GM12878 (cell line): ENCODE measurements at regions not wholly inside any gene's neighbourhood (a gene's known extent, or its start where the extent isn't known, plus 50 kb on each side); places are given as distances from the start of the nearest gene placed in this dataset.

Source experiments
- ATAC-seq: fragments of 200-7000 bp; cut with Tn5 transposase; 3 replicates; pipeline ENCODE4 v1.9.1; 2020; ENCODE audit warnings: mild to moderate bottlenecking, moderate library complexity
- BruUV-seq: library from RNA; stranded (reverse); fragments of 400-500 nt; replicated peaks from 2 replicates; lab custom pipeline; 2021; lab: Mats Ljungman, UMichigan
- CTCF ChIA-PET: fragments of 300-600 bp; sonication (Branson Sonifier 250); formaldehyde crosslinking; extraction: SDS; loops from one replicate; lab custom pipeline; 2021; ENCODE audit warnings: inconsistent platforms; lab: Yijun Ruan, JAX
- POLR2A ChIA-PET: fragments of 350-600 bp; formaldehyde crosslinking; extraction: SDS; loops from one replicate; lab custom pipeline; 2021; ENCODE audit warnings: inconsistent platforms; lab: Charles Lee
- RAD21 ChIA-PET: fragments of 300-600 bp; sonication (Branson Sonifier 250); formaldehyde crosslinking; loops from one replicate; lab custom pipeline; 2023; ENCODE audit warnings: antibody characterized with exemption; ENCODE audit not compliant: unreplicated experiment; lab: Charles Lee
- SMC1A ChIA-PET: fragments of 300-600 bp; sonication (Branson Sonifier 250); formaldehyde crosslinking; loops from one replicate; lab custom pipeline; 2023; ENCODE audit not compliant: unreplicated experiment, uncharacterized antibody; lab: Charles Lee
- DNase-seq: peaks from one replicate; pipeline ENCODE4 v3.0.0-alpha.2; 2011; ENCODE audit warnings: low read depth, low spot score
- FAIRE-seq: peaks from 3 replicates; lab custom pipeline; 2011; peaks lifted over from hg19 to GRCh38; lab: Jason Lieb, UNC
- H2AFZ ChIP-seq: 2 replicates; pipeline ENCODE4 v1.6.0; 2011; ENCODE audit warnings: low read depth, low read length, control low read depth; ENCODE audit not compliant: control insufficient read depth
- H3K27ac ChIP-seq: 2 replicates; pipeline ENCODE4 v1.5.1; 2011; ENCODE audit warnings: control low read depth; ENCODE audit not compliant: control insufficient read depth, insufficient read depth
- H3K27me3 ChIP-seq, 2 experiments: replicated peaks in 1 of 2; 2 replicates each; pipeline versions ENCODE4 v1.6.0 to v1.6.1; 2011; ENCODE audit warnings: low read length in 1 of 2; ENCODE audit not compliant: control insufficient read depth in 2 of 2, insufficient read depth in 2 of 2
- H3K36me3 ChIP-seq, 2 experiments: 2 replicates each; pipeline ENCODE4 v1.5.1; 2011; ENCODE audit warnings: low read length in 1 of 2; ENCODE audit not compliant: control insufficient read depth in 2 of 2, insufficient read depth in 2 of 2
- H3K4me1 ChIP-seq: 2 replicates; pipeline ENCODE4 v1.6.1; 2011; ENCODE audit warnings: mild to moderate bottlenecking, low read length, moderate library complexity, mixed read lengths; ENCODE audit not compliant: control insufficient read depth, insufficient read depth
- H3K4me2 ChIP-seq: 2 replicates; pipeline ENCODE4 v1.6.0; 2011; ENCODE audit warnings: control low read depth; ENCODE audit not compliant: control insufficient read depth, insufficient read depth
- H3K4me3 ChIP-seq: fragments of 200-600 bp; sonication (generic); 2 replicates; pipeline ENCODE4 v1.5.1; 2016
- H3K79me2 ChIP-seq: 2 replicates; pipeline ENCODE4 v1.6.0; 2011; ENCODE audit warnings: low read length; ENCODE audit not compliant: control insufficient read depth, insufficient read depth
- H3K9ac ChIP-seq: 2 replicates; pipeline ENCODE4 v1.8.0; 2011; ENCODE audit warnings: low read length, control low read depth, mixed read lengths; ENCODE audit not compliant: control insufficient read depth, insufficient read depth
- H3K9me3 ChIP-seq: replicated peaks from 3 replicates; pipeline ENCODE4 v1.5.1; 2011; ENCODE audit warnings: mild to moderate bottlenecking, low read length; ENCODE audit not compliant: control insufficient read depth, insufficient read depth
- H4K20me1 ChIP-seq: 2 replicates; pipeline ENCODE4 v1.6.0; 2011; ENCODE audit not compliant: control insufficient read depth, insufficient read depth
- CHD1 ChIP-seq: IDR thresholded peaks from 2 replicates; pipeline ENCODE4 v1.6.1; 2012; ENCODE audit warnings: low read depth, low read length, improper control_type of control experiment
- DPF2 ChIP-seq: fragments of 450-650 bp; IDR thresholded peaks from 2 replicates; pipeline ENCODE4 v1.6.1; 2017; ENCODE audit warnings: mild to moderate bottlenecking
- ETV6 ChIP-seq, 2 experiments: fragments of 450-650 bp in 1 of 2; IDR thresholded peaks in 1 of 2; conservative IDR thresholded peaks in 1 of 2; 2 replicates each; pipeline ENCODE4 v1.6.1; 2014; ENCODE audit warnings: antibody characterized with exemption in 1 of 2, borderline replicate concordance in 1 of 2, low read depth in 1 of 2, mild to moderate bottlenecking in 1 of 2, moderate library complexity in 1 of 2
- NR2C1 ChIP-seq: fragments of 450-650 bp; IDR thresholded peaks from 2 replicates; pipeline ENCODE4 v1.6.1; 2017; ENCODE audit warnings: antibody characterized with exemption, mild to moderate bottlenecking, moderate library complexity
- POLR2A ChIP-seq: IDR thresholded peaks from 2 replicates; pipeline ENCODE4 v1.6.1; 2011; ENCODE audit warnings: low read depth, mild to moderate bottlenecking, low read length
- RAD51 ChIP-seq: fragments of 450-650 bp; IDR thresholded peaks from 2 replicates; pipeline ENCODE4 v1.6.1; 2016; ENCODE audit warnings: moderate library complexity, mild to moderate bottlenecking, inconsistent platforms
- SMAD1 ChIP-seq: fragments of 450-650 bp; IDR thresholded peaks from 2 replicates; pipeline ENCODE4 v1.6.1; 2018; ENCODE audit warnings: mild to moderate bottlenecking, low read depth; ENCODE audit not compliant: partially characterized antibody
- SRF ChIP-seq, 2 experiments: IDR thresholded peaks; 2 replicates each; pipeline ENCODE4 v1.6.1; 2011; ENCODE audit warnings: low read depth in 2 of 2, low read length in 2 of 2, mild to moderate bottlenecking in 1 of 2, moderate library complexity in 1 of 2
- TCF12 ChIP-seq: IDR thresholded peaks from 2 replicates; pipeline ENCODE4 v1.6.1; 2011; ENCODE audit warnings: low read depth, mild to moderate bottlenecking, low read length
- USF1 ChIP-seq: IDR thresholded peaks from 2 replicates; pipeline ENCODE4 v1.6.1; 2011; ENCODE audit warnings: borderline replicate concordance, low read depth, mild to moderate bottlenecking, moderate library complexity, mixed read lengths, low read length; ENCODE audit not compliant: insufficient read depth; ENCODE audit errors: extremely low read length
- ZBTB33 ChIP-seq: fragments of 450-650 bp; IDR thresholded peaks from 2 replicates; pipeline ENCODE4 v1.6.1; 2017; ENCODE audit warnings: mild to moderate bottlenecking
- ZNF274 ChIP-seq: IDR thresholded peaks from one replicate; pipeline ENCODE4 v1.8.0; 2011; ENCODE audit not compliant: insufficient read length, insufficient read depth
- ZSCAN29 ChIP-seq: fragments of 450-650 bp; IDR thresholded peaks from 2 replicates; pipeline ENCODE4 v1.6.1; 2017; ENCODE audit warnings: mild to moderate bottlenecking, moderate library complexity
- whole genome bisulfite sequencing: methylation state at CpG from one replicate; pipeline ENCODE4 v1.1.6; 2016; ENCODE audit warnings: low lambda C conversion rate; ENCODE audit not compliant: insufficient replicate concordance, insufficient coverage; ENCODE audit errors: missing lambda C conversion rate; 5-methylcytosine and 5-hydroxymethylcytosine counted together
- in situ Hi-C: fragments of 300-500 bp; cut with MboI; formaldehyde crosslinking; loops from 9 replicates; pipeline ENCODE4 v1.14.3; 2018; ENCODE audit warnings: mixed read lengths
- intact Hi-C: fragments of 100-400 bp; cut with micrococcal nuclease; formaldehyde crosslinking; loops from one replicate; pipeline ENCODE4 v1.14.2; 2022; ENCODE audit not compliant: unreplicated experiment
- TF ChIP-seq, protein P1 (sequence below): IDR thresholded peaks from 2 replicates; pipeline ENCODE4 v1.6.1; 2011; ENCODE audit warnings: low read depth, low read length, improper control_type of control experiment, borderline replicate concordance

DNA sequence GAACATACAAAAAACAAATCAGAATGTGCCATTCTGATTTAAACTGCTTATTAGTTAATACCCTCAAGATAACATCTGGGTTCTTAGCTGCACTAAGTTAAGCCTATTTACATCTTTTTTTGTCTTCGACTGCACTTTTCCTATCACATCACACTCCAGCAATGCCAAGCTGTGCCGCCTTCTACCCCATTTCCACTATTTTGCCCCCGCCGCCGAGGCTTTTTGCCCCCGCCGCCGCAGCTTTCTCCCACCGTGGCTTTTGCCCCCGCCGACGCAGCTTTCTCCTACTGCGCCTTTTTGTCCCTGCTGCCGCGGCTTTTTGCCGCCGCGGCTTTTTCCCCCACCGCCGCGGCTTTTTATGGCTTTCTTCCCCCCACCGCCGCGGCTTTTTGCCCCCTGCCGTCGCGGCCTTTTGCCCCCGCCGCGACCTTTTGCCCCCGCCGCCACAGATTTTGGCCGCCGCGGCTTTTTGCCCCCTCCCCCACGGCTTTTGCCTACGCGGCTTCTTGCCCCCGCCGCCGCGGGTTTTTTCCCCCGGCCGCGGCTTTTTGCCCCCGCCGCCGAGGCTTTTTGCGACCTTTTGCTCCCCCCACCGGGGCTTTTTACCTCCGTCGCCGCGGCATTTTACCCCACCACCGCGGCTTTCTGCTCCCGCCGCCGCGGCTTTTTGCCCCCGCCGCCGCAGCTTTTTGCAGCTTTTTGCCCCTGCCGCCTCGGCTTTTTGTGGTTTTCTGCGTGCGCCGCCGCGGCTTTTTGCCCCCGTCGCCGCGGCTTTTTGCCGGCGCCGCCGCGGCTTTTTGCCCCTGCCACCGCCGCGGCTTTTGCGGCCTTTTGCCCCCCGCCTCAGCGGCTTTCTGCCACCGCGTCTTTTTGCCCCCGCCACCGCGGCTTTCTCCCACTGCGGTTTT, 331.4 kb upstream of the WSB1 start:
- WGBS: 83% methylated on average over 46 of the region's 91 CpGs
- BruUV-seq: no TSS peak
- Histone ChIP-seq H3K27me3 (no peaks in the 10 kb centered on the region), H3K4me3 (no peak overlapping the region), H2AFZ (no peak overlapping the region), H3K9ac (no peak overlapping the region), H4K20me1 (no peaks in the 10 kb centered on the region), H3K36me3 (no peaks in the 10 kb centered on the region), H3K4me2 (no peak overlapping the region), H3K27ac (no peak overlapping the region), H3K9me3 (no peaks in the 10 kb centered on the region), H3K4me1 (no peaks in the 10 kb centered on the region), H3K79me2 (no peaks in the 10 kb centered on the region)
- no peak for FAIRE-seq
- DNase-seq: no peak
- RAD21 ChIA-PET: no interaction called here
- POLR2A ChIA-PET: no interaction called here
- in situ Hi-C loops (no loop called here), intact Hi-C loops (no loop called here)
- ATAC-seq: no peak
- SMC1A ChIA-PET: no interaction called here
- no peak for TF ChIP-seq SRF (IDR thresholded peaks at IDR 0.05; ENCODE audit: low read depth in 2 of 2, low read length in 2 of 2)
- TF ChIP-seq RAD51: no peak
- no peak for TF ChIP-seq TCF12
- CTCF ChIA-PET: no interaction called here

- Histone ChIP-seq H3K4me1 (no peaks in the 10 kb centered on the region), H3K4me3 (no peak overlapping the region), H3K79me2 (no peaks in the 10 kb centered on the region), H3K4me2 (no peak overlapping the region), H3K9me3 (no peaks in the 10 kb centered on the region), H4K20me1 (no peaks in the 10 kb centered on the region), H3K9ac (no peak overlapping the region), H3K27ac (no peak overlapping the region), H3K27me3 (no peaks in the 10 kb centered on the region), H3K36me3 (no peaks in the 10 kb centered on the region), H2AFZ (no peak overlapping the region)
- CTCF ChIA-PET: no interaction called here
- TF ChIP-seq POLR2A (no peak), ZSCAN29 (no peak), SMAD1 (no peak), USF1 (no peak), ZNF274 (no peak), NR2C1 (no peak), DPF2 (no peak), CHD1 (no peak), ZBTB33 (no peak), ETV6 (conservative IDR thresholded peaks at IDR 0.05 in 1 of 2, IDR thresholded peaks at IDR 0.05 in 1 of 2; ENCODE audit: borderline replicate concordance in 1 of 2, low read depth in 1 of 2) (no peak)
- TF ChIP-seq, protein P1, sequence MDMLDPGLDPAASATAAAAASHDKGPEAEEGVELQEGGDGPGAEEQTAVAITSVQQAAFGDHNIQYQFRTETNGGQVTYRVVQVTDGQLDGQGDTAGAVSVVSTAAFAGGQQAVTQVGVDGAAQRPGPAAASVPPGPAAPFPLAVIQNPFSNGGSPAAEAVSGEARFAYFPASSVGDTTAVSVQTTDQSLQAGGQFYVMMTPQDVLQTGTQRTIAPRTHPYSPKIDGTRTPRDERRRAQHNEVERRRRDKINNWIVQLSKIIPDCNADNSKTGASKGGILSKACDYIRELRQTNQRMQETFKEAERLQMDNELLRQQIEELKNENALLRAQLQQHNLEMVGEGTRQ: no peak
- DNase-seq (no peak), ATAC-seq (no peak), FAIRE-seq (no peak)
- BruUV-seq: no TSS peak
- POLR2A ChIA-PET: no interaction called here
- WGBS: 70% methylated on average over 26 of the region's 26 CpGs
- in situ Hi-C loops (no loop called here), intact Hi-C loops (no loop called here)
- RAD21 ChIA-PET: no interaction called here
- SMC1A ChIA-PET: no interaction called here
These were observed 330.8 kb upstream of the WSB1 start for GRCh38 chr17:26963163-26963503.
